ENCODE measurements at regions not wholly inside any gene's neighbourhood (a gene's known extent, or its start where the extent isn't known, plus 50 kb on each side); places are given as distances from the start of the nearest gene placed in this dataset.
A peak's percentile ranks its signal among the peaks of the same experiment; 100 is the strongest.

DNA sequence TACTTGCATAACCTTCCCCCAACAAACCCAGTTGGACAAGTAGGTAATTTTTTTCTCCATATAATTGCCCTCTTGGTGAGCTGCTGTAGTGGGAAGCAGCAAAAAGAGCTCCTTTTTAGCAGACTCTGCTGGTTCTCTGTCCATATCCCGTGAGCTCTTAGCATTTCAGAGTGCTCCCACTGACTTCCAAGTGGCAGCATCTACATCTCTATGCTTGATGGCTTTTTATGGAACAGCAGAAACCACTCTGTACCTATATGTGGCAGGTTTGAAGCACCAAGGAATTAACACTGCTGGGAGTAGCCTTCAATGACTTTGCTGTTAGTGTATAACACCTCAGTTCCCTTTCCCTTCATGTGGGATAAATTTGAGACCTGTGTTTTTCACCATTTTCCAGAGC is 168.4 kb upstream of the NHS start:
- no peak for DNase-seq (ENCODE audit: low read depth)
- H3K4me3 ChIP-seq (ENCODE audit: low read depth, low read length): no peak overlapping the region
- no peaks in the 10 kb centered on the region for H3K36me3 ChIP-seq (ENCODE audit: control insufficient read depth, insufficient read depth, low read length)
- no peak for FAIRE-seq
- TF ChIP-seq, protein P1, sequence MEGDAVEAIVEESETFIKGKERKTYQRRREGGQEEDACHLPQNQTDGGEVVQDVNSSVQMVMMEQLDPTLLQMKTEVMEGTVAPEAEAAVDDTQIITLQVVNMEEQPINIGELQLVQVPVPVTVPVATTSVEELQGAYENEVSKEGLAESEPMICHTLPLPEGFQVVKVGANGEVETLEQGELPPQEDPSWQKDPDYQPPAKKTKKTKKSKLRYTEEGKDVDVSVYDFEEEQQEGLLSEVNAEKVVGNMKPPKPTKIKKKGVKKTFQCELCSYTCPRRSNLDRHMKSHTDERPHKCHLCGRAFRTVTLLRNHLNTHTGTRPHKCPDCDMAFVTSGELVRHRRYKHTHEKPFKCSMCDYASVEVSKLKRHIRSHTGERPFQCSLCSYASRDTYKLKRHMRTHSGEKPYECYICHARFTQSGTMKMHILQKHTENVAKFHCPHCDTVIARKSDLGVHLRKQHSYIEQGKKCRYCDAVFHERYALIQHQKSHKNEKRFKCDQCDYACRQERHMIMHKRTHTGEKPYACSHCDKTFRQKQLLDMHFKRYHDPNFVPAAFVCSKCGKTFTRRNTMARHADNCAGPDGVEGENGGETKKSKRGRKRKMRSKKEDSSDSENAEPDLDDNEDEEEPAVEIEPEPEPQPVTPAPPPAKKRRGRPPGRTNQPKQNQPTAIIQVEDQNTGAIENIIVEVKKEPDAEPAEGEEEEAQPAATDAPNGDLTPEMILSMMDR (IDR thresholded peaks at IDR 0.05; ENCODE audit: insufficient read depth, low read length, severe bottlenecking): no peak
- no peaks in the 10 kb centered on the region for H3K27me3 ChIP-seq (ENCODE audit: control insufficient read depth, insufficient read depth, low read length)

DNA sequence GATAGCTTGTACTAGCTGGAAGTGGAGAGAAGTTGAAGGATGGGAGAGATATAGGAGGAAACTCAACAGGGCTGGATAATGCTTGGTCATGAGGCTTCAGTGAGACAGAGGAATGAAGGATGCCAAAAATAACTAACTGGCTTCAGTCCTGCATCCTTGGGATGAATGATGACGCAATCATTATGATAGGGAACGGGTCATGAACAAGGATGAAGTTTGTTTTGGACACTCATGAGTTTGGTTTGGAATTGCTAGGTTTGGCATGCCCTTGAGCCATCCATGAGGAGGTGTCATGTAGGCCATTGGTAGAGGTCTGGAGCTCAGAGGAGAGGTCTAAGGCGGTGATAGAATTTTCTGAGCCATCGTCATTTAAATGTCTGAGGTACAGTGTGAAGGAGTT is 160.0 kb upstream of the NHS start:
- TF ChIP-seq, protein P1 (IDR thresholded peaks at IDR 0.05; ENCODE audit: insufficient read depth, low read length, severe bottlenecking): no peak
- FAIRE-seq (no peak), DNase-seq (ENCODE audit: low read depth) (no peak)
- H3K4me3 ChIP-seq (ENCODE audit: low read depth, low read length): no peak overlapping the region
- no peaks in the 10 kb centered on the region for H3K36me3 ChIP-seq (ENCODE audit: control insufficient read depth, insufficient read depth, low read length)
- H3K27me3 ChIP-seq (ENCODE audit: control insufficient read depth, insufficient read depth, low read length): no peaks in the 10 kb centered on the region

DNA sequence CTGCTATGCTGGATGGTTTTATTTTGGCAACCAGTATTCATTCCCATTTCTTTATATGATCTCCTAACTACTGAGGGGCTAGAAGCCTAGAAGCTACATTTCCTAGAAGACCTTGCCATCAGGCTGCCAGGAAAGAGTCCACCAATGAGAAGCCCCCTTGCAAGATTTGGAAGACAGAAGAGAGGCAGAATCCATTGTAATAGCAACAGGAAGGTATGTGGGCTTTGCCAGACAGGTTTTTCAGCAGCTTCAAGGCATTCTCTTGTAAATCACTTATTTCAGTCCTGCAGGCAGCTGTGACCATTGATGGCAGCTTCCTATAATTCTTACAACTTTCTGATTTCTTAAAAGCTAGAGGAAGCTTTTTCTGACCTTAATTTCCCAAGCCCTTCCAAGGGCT is 148.3 kb upstream of the NHS start:
- no peak overlapping the region for H3K4me3 ChIP-seq (ENCODE audit: low read depth, low read length)
- no peaks in the 10 kb centered on the region for H3K36me3 ChIP-seq (ENCODE audit: control insufficient read depth, insufficient read depth, low read length)
- TF ChIP-seq, protein P1 (IDR thresholded peaks at IDR 0.05; ENCODE audit: insufficient read depth, low read length, severe bottlenecking): no peak
- FAIRE-seq: no peak
- no peak for DNase-seq (ENCODE audit: low read depth)
- H3K27me3 ChIP-seq (ENCODE audit: control insufficient read depth, insufficient read depth, low read length): no peaks in the 10 kb centered on the region

DNA sequence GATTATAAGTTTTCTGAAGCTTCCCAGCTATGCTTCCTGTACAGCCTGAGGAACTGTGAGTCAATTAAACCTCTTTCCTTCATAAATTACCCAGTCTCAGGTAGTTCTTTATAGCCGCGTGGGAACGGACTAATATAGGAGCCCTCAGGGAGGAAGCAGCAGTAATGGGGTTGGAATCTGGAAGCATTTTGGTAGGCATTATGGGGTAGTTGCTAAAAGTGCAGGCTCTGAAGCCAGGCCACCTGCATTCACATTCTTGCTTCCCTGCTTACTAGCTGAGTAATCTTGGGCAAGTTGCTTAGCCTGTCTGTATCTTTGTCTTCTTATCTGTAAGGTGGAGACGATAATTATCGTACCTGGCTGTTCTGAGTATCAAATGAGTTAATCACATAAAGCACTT is 137.9 kb upstream of the NHS start:
- DNase-seq (ENCODE audit: low read depth) (no peak), FAIRE-seq (peak; percentile 28)
- Histone ChIP-seq H3K27me3 (ENCODE audit: control insufficient read depth, insufficient read depth, low read length) (no peaks in the 10 kb centered on the region), H3K4me3 (ENCODE audit: low read depth, low read length) (no peak overlapping the region), H3K36me3 (ENCODE audit: control insufficient read depth, insufficient read depth, low read length) (no peaks in the 10 kb centered on the region)
- TF ChIP-seq, protein P1 (IDR thresholded peaks at IDR 0.05; ENCODE audit: insufficient read depth, low read length, severe bottlenecking): no peak

DNA sequence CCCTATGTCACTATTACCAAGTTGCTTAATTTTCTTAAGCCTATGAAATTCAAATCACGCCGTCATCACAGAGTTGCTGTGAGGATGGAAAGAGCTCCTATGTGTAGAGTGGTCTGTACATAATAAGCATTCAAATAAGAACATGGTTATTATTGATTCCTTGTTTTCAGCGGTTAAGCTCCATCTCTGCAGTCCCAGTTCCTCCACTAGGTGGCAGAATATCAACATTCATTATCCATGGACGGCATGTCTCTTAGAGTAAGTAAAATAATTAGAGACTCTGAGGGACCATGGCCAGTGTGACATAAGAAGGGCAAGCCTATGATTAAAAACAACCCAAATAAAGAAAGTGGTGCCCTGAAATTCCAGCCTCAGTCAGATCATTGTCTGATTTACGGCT is 132.5 kb upstream of the NHS start:
- FAIRE-seq (no peak), DNase-seq (ENCODE audit: low read depth) (peak; percentile 44)
- TF ChIP-seq, protein P1 (IDR thresholded peaks at IDR 0.05; ENCODE audit: insufficient read depth, low read length, severe bottlenecking): peak; percentile 37
- H3K27me3 ChIP-seq (ENCODE audit: control insufficient read depth, insufficient read depth, low read length): no peaks in the 10 kb centered on the region
- no peak overlapping the region for H3K4me3 ChIP-seq (ENCODE audit: low read depth, low read length)
- H3K36me3 ChIP-seq (ENCODE audit: control insufficient read depth, insufficient read depth, low read length): no peaks in the 10 kb centered on the region

DNA sequence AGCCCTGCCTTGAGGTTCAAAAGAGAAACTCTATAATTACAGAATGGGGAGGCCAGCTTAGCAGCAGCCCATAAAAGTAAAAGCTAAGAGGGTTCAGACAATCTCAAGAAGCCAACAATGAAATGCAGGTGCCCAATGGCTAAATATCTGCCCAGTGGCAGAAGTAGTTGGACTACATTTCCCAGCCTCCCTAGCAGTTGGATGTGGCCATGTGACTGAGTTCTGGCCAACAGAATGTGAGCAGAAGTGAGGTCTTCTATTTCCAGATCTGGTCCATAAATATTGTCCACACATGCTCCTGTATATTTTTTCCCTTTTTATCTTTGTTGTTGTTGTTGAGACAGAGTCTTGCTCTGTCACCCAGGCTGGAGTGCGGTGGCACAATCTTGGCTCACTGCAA is 127.9 kb upstream of the NHS start:
- no peaks in the 10 kb centered on the region for H3K27me3 ChIP-seq (ENCODE audit: control insufficient read depth, insufficient read depth, low read length)
- DNase-seq (ENCODE audit: low read depth) (no peak), FAIRE-seq (peak; percentile 43)
- TF ChIP-seq, protein P1 (IDR thresholded peaks at IDR 0.05; ENCODE audit: insufficient read depth, low read length, severe bottlenecking): no peak
- H3K4me3 ChIP-seq (ENCODE audit: low read depth, low read length): no peak overlapping the region
- no peaks in the 10 kb centered on the region for H3K36me3 ChIP-seq (ENCODE audit: control insufficient read depth, insufficient read depth, low read length)

Data from bronchial epithelial cell (primary cell).